ENCODE measurements at regions not wholly inside any gene's neighbourhood (a gene's known extent, or its start where the extent isn't known, plus 50 kb on each side); places are given as distances from the start of the nearest gene placed in this dataset.

DNA sequence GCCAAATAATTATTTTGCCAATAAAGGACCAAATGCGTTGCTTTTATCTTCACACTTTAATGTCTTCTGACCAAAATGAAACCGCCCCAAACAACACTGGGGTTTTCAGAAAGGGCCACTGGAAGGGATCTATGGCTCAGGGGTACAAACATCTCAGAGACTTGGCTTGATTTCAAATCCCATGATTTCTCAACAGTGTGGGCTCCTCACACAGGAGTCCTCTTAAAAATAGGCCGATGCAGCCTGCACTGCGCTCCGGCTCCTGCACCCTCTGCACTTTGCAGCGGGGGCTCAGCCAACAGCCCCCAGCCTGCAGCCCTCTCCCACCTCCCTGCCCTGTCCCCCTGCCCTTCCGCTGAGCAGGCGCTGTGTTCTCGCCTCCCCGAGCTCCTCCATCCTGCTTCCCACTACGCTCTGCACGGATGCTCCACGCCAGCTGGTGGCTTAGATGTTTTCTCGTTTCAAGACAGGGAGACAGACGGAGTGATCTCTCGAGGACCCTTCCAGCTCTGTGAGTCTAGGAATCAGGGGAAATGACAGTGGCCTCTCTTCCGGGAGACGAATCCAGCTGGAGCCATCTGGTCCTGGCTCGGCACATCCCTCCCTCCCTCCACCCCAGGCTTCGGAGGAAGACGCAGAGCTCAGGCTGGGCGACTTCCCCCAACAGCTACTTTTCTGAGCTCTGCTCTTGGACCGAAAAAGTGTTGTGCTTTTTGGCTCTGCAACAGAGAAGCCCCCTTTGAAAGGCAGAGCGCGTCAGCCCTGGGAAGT, 71.4 kb downstream of the KCNF1 start:
- TF ChIP-seq, protein P1, sequence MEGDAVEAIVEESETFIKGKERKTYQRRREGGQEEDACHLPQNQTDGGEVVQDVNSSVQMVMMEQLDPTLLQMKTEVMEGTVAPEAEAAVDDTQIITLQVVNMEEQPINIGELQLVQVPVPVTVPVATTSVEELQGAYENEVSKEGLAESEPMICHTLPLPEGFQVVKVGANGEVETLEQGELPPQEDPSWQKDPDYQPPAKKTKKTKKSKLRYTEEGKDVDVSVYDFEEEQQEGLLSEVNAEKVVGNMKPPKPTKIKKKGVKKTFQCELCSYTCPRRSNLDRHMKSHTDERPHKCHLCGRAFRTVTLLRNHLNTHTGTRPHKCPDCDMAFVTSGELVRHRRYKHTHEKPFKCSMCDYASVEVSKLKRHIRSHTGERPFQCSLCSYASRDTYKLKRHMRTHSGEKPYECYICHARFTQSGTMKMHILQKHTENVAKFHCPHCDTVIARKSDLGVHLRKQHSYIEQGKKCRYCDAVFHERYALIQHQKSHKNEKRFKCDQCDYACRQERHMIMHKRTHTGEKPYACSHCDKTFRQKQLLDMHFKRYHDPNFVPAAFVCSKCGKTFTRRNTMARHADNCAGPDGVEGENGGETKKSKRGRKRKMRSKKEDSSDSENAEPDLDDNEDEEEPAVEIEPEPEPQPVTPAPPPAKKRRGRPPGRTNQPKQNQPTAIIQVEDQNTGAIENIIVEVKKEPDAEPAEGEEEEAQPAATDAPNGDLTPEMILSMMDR (IDR thresholded peaks at IDR 0.05): no peak
- TF ChIP-seq POLR2A (IDR thresholded peaks at IDR 0.05): no peak
